A204.1 (cell line): ENCODE measurements at regions not wholly inside any gene's neighbourhood (a gene's known extent, or its start where the extent isn't known, plus 50 kb on each side); places are given as distances from the start of the nearest gene placed in this dataset.
"Not testable (repeated sequence)": the region's sequence is repeated elsewhere in the genome, so short reads cannot be mapped to it uniquely, and the experiment has no call there.

ENCODE experiments used
- FAIRE-seq: peaks from 2 replicates; lab custom pipeline; 2012; peaks lifted over from hg19 to GRCh38; lab: Jason Lieb, UNC

DNA sequence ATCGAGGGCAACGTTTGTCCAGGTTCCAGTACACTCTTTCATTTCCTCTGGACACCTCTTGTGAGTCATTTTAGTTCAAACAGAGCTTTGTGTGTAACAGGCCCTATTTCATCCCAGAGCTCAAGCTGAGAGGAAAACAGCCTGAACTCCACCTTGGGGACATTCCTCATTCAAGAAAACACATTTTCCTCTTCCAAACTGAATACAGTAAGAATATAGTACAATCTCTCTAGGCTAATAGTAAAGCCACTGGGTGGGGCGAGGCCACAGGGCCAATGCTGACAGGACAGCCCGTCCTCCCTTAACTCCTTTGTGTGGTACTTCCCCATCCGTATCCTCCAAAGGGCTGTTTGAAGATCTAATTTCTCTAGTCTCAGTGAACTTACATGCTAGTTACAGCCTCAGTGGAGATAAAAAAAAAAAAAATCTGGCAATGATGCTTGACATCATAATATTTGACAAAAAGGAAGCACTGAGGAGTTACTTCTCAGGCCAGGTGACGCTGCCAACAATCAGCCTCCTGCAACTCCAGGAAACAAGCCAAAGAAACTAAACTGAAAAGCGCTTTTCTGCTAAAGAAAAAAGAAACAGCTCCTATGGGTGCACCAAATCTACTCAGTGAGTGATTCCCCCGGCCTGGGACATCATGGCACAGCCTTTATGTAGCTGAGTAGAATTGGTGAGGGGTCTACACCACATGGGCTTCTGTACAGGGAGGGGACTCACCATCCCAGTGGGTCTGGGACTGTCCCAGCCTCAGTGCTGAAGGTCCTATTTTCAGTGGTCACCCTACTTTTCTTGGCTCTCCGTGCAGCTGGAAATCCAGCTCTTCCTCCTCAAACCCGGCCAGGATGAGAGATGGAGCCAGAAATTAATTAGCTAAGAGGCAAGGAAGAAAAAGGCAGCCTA, 238.2 kb upstream of the NEBL start:
- peak; percentile 99 for FAIRE-seq

GRCh38 chr10:21134645-21135022, 237.5 kb upstream of the NEBL start:
- no peak for FAIRE-seq

GRCh38 chr10:21130683-21131442, 233.8 kb upstream of the NEBL start:
- FAIRE-seq, result peak; percentile 67

DNA sequence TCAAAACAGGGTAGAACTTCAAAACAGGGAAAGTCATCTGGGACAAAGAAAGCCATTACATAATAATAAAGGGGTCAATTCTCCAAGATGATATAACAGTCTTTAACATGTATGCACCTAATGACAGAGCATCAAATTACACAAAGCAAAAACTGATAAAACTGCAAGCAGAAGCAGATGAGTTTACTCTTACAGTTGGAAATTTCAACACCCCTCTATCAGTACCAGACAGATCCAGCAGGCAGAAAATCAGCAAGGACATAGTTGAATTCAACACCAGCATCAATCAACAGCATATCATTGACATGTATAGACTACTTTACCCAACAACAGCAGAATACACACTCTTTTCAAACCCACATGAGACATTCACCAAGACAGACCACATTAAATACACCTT, 233.0 kb upstream of the NEBL start:
- FAIRE-seq, result no peak

- peak; percentile 11 for FAIRE-seq
Measured at GRCh38 chr10:21125471-21126228, 228.5 kb upstream of the NEBL start.

DNA sequence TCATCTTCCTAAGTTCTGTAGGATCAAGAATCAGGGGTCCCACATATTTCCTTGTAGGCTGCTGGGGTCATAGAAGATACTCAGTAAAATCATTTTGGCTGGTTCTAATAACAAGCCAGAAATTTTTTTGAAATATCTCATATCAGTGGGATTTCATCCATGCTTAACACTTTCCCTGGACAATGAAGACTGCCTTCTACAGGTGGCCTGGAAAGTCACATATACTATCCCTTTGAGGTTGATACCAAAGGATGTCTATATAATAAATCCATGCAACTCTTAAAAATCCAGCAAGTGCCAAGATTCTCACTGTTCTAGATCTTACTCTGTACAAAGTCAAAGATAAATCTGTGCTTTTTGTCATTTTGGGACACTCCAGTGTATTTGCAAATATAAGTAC, 225.8 kb upstream of the NEBL start:
- FAIRE-seq, result no peak

- FAIRE-seq, result not testable (repeated sequence)
Measured at GRCh38 chr10:21121822-21122221, 224.7 kb upstream of the NEBL start.

- no peak for FAIRE-seq
Measured at GRCh38 chr10:21114683-21115082, 217.6 kb upstream of the NEBL start.

DNA sequence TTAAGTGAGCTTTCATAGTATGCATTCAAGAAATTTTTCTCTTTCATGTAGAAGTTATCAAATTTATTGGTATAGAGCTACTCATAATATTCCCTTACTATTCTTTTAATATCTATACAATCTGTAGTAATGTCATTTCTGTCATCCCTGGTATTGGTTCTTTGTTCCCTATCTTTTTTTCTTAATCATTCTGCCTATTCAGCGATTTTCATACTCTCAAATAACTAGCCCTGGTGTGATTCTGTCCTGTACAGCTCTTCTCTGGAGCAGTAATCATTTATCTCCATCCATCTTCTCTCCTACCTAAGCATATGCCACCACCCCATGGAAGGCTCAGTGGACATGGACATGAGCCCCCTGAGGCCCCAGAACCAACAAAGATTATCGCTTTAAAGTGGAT, 213.2 kb upstream of the NEBL start:
- FAIRE-seq, result no peak

DNA sequence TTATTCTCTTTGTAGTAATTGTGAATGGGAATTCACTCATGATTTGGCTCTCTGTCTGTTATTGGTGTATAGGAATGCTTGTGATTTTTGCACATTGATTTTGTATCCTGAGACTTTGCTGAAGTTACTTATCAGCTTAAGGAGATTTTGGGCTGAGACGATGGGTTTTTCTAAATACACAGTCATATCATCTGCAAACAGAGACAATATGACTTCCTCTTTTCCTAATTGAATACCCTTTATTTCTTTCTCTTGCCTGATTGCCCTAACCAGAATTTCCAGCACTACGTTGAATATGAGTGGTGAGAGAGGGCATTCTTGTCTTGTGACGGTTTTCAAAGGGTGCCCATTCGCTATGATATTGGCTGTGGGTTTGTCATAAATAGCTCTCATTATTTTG, 209.8 kb upstream of the NEBL start:
- not testable (repeated sequence) for FAIRE-seq

DNA sequence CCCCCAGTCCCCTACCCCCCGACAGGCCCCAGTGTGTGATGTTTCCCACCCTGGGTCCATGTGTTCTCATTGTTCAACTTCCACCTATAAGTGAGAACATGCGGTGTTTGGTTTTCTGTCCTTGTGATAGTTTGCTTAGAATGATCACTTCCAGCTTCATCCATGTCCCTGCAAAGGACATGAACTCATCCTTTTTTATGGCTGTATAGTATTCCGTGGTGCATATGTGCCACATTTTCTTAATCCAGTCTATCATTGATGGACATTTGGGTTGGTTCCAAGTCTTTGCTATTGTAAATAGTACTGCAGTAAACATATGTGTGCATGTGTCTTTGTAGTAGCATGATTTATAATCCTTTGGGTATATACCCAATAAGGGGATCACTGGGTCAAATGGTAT, 208.2 kb upstream of the NEBL start:
- not testable (repeated sequence) for FAIRE-seq

DNA sequence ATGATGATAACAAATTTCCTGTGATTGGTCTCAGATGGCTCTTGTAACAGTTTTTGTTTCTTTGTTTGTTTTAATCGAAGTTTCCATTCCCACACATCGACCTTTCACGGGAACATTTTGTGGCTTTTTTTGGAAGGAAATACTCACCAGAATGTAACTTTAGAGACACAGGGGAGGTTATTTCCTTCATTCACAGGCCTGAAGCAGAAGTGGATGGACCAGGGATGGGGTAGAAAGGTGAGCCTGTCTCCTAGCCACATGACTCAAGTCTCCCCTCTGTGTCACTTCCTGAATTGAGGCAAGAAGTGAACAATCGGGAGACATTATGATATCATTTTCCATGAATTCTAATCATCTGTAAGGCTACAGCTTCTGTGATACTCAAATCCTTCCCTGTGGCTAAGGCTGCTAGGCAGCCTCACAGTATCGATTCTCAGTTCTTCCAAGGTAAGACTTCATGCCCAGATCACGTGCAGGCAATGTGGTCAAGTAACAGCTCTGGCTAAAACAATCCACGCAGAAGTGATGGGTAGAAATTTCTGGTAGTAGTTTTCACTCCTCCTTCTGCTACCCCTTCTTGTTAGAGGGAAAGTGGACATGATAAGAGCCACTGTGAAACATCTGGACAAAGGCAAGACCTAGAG, 203.9 kb upstream of the NEBL start:
- peak; percentile 37 for FAIRE-seq

DNA sequence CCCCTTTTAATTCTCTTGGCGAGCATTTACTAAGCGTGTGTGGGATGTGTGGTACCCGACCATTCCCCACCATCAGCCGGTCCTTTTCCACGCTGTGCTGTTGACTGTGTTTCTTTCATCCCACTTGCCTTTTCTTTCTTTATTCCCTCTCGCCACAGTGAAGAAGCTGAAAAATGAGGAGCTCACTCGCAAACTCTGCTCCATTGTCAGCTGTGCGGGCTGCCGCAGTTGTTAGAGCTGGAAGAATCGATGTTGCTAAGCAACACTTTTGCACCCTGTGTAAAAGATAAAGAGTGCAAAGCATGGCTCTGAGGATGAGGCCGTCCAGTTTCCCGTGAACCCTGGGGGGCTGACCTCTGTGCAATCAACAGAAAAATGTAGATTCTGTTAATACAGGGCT, 203.1 kb upstream of the NEBL start:
- no peak for FAIRE-seq

DNA sequence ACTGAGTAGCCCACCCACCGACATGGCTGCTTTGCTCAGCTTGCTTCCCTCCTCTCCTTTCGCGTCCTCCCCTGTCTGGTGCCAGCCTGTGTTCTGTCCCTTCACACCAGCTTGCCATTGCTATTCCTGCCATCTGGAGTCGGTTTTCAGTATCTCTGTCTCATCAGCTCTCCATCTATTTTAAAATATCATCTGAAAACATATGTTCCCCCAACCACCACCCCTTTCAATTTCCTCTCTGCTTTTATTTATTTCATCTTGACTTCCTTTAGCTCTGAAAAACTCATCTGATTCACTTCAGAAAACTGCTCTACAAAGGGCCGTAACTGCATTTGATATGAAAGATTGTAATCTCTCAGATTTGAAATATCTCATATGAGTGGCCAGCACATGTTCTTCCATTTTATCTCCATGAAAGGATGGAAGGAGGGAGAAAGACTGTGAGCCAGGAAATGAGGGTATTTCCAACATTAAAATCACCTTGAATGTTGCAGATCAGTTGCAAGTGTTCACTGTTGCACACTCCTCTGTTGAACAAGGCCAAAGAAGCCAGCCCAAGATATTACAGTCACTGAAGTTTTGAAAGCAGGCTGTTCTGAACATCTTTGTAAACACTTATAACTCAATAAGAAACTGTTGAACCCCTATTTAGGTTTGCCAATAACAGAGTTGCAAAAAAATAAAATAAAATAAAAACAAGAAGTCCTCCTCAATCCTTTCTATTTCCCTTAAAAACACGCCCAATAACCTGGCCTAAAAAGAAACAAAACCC, 202.4 kb upstream of the NEBL start:
- no peak for FAIRE-seq

GRCh38 chr10:21097926-21098355, 200.8 kb upstream of the NEBL start:
- no peak for FAIRE-seq

DNA sequence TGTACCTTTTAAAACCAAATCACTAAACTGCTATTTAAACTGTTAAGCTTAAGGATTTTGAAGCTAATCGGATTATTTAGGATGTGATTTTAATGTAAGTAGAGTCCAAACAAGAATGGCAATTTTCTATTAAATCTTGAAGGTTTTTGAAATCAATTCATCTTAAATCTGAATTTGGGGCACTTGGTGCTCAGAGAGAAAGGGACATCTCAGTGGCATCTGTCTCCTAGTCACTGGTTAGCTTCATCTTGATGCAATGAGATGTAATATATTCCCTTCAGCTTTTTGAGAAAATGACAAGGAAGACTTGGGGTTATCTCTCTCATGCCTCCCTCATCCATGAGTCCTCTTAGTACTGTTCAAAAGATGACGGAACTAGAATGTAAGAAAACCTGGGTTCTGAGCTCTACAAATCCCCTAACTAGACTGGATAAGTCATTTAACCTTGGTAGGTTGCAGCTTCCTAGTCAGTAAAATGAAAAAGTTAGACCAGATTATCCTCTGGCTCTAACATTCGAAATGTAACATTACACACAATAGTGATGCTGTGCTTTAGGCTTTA, 198.5 kb upstream of the NEBL start:
- FAIRE-seq, result no peak

GRCh38 chr10:21095073-21095472, 198.0 kb upstream of the NEBL start:
- FAIRE-seq, result no peak

GRCh38 chr10:21092683-21093524, 195.8 kb upstream of the NEBL start:
- FAIRE-seq, result no peak

DNA sequence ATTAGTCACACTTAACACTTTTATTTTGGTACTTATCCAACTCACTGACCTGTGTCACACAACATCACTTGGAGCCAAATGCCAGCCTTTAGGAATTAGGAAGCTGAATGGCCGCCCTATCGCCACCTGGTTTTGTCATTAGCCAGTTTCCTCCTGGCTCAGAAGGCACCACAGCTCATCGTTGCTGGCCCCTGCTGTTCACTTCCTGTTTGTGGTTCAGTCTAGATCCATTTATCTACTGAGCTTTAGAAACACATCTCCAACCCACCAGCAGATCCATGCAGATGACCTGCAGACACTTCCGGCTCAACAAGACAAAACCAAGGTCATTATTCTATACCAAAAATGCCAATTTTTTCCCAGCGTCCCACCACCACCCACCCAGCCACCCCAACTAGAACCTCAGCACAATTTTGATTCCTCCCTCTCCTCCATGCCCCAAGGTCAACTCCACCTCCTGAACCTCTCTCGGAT, 193.5 kb upstream of the NEBL start:
- FAIRE-seq, result no peak

- FAIRE-seq, result no peak
Measured at GRCh38 chr10:21087476-21087875, 190.4 kb upstream of the NEBL start.
